GM04503 (cell line): ENCODE measurements at regions not wholly inside any gene's neighbourhood (a gene's known extent, or its start where the extent isn't known, plus 50 kb on each side); places are given as distances from the start of the nearest gene placed in this dataset.
"Not testable (repeated sequence)": the region's sequence is repeated elsewhere in the genome, so short reads cannot be mapped to it uniquely, and the experiment has no call there.

Source experiments
- DNase-seq: peaks from one replicate; pipeline ENCODE4 v3.0.0-alpha.2; 2012; ENCODE audit warnings: low read depth

- DNase-seq, result no peak
These were observed 753.2 kb upstream of the RIOK2 start for GRCh38 chr5:97936231-97936630.

GRCh38 chr5:97937846-97938245, 754.8 kb upstream of the RIOK2 start:
- no peak for DNase-seq

GRCh38 chr5:97943036-97943435, 760.0 kb upstream of the RIOK2 start:
- no peak for DNase-seq

DNA sequence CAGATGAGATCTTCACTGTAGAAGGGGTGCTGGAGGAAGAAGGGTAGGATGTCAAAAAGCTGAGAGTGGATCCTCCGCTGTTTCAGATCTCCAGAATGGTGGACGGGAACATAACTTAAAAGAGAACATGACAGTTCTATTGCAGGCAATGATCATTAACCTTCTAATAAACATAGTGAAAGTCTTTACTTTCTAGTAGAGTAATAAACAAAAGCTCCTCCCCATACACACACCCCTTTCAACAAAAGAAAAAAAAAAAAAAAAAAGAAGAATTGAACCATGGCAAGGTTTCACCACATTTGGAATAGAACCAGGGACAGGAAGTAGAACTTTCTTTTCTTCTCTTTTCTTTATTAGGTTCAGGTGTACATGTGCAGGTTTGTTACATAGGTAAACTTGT, 768.1 kb upstream of the RIOK2 start:
- no peak for DNase-seq

- no peak for DNase-seq
These were observed 772.4 kb upstream of the RIOK2 start for GRCh38 chr5:97955450-97955849.

DNA sequence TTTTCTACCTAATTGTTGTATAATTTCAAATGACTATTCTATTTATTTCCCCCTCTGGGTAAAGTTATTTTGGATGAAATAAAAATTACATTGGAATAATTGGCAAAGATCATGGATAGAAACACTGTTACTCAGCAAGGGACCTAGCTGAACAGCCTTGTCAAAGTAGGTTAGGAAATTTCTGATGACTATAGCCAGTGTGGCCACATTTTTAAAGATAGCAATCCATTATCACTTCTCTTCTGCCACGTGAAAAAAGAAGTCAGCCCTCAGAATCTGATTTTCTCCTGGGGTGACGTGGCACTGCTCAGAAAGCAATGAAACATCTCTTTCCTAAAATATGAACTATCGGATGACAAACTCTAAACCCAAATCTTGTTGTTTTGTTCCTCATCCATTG, 784.2 kb upstream of the RIOK2 start:
- no peak for DNase-seq

GRCh38 chr5:97968346-97968745, 785.3 kb upstream of the RIOK2 start:
- no peak for DNase-seq

DNA sequence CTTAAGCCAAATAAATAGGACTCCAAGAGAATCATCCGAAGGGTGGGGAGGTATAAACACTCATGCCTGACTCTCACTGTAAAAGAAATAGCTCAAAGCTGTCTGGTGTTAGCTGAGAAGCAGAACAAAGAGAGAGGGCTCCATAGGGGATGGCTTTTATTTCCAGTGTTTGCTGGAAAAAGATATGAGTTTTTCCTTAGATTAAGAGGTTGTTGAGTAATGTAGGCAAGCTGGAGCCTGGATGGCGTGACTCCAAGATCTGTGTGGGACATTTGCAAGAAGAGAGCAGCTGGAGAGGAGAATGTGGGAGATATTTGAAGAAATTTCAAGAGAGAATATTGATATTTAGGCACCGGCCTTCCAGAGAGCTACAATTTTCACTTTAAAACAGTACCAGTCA, 793.7 kb upstream of the RGMB start:
- DNase-seq, result no peak

GRCh38 chr5:97980291-97980690, 793.2 kb upstream of the RGMB start:
- DNase-seq, result no peak

DNA sequence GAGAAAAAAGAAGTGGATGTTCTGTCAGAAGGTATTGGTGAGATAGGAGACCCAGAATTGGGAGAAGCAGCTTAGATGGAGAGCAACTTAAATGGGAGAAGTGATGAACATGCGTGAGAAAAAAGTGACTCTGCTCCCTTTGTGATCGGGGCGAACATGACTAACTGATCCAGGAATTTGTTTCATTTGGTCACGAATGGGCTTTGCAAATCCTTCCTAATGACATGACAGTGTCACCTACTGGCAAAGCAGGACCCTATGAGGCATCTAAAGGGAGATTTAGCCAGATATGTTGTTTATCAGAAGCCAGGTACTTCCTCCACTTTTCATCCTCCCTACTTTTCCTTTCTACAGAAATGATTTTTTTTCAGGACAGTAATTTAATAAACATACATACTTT, 787.4 kb upstream of the RGMB start:
- peak; percentile 32 for DNase-seq

GRCh38 chr5:97991236-97991635, 782.2 kb upstream of the RGMB start:
- no peak for DNase-seq

DNA sequence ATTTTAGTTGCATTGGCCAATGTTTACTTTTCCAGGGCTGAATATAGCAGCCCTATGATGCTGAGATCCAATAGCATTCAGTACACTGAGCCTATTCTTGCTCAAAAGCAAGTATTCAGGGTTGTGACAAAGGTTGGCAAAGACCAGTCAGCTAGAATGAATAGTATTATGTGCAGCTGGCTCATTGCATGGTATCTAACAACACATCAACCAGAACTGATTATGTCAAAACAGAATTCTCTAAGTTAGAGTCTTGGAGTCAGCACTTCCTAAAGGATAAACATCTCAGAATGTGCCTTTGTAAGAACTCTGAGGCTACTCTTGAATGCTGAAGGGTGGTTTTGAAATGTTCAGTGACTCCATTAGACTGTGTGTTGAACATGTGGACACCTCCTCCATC, 774.5 kb upstream of the RGMB start:
- no peak for DNase-seq

- DNase-seq, result no peak
These were observed 769.0 kb upstream of the RGMB start for GRCh38 chr5:98004463-98004862.

DNA sequence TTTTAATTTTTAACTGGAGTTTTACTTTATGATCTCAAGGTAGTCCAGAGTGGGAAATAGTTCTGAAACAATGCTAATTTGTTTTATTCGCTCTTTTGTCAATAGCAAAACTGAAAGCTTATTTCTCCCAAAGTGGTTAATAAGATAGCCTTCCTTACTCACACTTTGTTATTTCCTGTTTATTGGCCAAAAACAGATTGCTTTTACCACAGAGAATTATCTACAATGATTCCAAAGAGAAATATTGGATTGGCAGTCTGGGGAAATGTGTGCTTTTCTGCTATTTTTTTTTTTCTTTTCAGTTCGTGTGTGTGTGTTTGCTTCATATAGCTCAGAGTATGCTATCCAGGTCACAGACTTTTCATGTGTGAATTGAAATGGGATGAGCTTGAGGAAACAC, 756.7 kb upstream of the RGMB start:
- DNase-seq, result no peak

DNA sequence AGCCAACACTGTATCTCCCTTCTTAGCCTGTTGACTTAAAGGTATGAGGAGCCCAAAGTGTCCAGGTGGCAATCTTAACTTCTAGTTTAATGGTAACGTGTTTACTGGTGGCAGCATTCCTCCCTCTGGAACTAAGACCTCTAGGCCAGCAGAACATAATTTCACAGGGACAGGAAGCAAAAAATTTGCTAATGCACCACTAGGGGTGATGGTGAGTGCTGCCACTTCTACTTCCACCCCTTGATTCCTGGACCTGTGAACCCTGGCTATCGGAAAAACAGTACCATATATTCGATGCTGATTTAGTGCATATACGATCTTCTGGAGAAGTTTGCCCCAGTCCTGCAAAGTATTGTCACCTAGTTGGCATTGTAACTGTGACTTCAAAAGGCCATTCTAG, 743.2 kb upstream of the RGMB start:
- DNase-seq, result not testable (repeated sequence)

- not testable (repeated sequence) for DNase-seq
These were observed 742.4 kb upstream of the RGMB start for GRCh38 chr5:98031036-98031435.

- no peak for DNase-seq
These were observed 742.0 kb upstream of the RGMB start for GRCh38 chr5:98031496-98031895.

GRCh38 chr5:98031926-98032325, 741.5 kb upstream of the RGMB start:
- DNase-seq, result peak; percentile 30

GRCh38 chr5:98041661-98042060, 731.8 kb upstream of the RGMB start:
- DNase-seq, result no peak

DNA sequence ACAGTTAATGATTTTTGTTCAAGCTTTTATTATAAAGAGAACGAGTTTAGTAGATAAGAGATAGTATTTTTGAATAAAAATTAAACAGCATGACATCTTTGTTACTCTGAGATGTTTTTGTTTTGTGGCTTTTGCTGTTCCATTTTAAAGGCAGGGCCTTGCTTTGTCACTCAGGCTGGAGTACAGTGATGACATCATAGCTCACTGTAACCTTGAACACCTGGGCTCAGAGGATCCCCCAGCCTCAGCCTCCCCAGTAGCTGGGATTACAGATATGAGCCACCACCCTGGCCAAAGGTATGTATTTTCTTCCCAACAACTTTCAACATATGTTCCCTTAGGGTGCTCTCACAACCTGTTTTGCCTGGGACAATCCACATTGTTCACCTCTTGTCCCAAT, 730.9 kb upstream of the RGMB start:
- no peak for DNase-seq

DNA sequence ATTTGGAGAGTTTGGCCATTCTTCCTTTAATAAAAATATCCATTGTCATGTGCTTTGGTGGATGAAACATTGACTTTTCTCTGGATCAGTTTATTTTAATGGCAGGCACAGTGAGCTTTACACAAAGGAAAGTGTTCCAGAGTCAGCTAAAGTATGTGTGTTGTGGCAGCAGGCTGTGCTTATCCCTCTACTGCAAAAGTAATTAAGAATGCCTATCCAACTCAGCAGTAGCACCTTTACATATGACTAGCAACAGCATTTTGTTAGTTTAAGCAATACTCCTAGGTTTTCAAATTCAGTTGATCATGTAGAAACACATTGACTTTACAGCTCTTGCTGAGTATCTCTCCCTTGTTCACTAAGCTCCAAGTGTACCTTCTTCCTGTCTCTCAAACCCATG, 730.5 kb upstream of the RGMB start:
- no peak for DNase-seq

GRCh38 chr5:98050583-98050982, 722.9 kb upstream of the RGMB start:
- DNase-seq, result no peak

- no peak for DNase-seq
These were observed 720.3 kb upstream of the RGMB start for GRCh38 chr5:98053170-98053569.

- no peak for DNase-seq
These were observed 713.3 kb upstream of the RGMB start for GRCh38 chr5:98060148-98060547.

DNA sequence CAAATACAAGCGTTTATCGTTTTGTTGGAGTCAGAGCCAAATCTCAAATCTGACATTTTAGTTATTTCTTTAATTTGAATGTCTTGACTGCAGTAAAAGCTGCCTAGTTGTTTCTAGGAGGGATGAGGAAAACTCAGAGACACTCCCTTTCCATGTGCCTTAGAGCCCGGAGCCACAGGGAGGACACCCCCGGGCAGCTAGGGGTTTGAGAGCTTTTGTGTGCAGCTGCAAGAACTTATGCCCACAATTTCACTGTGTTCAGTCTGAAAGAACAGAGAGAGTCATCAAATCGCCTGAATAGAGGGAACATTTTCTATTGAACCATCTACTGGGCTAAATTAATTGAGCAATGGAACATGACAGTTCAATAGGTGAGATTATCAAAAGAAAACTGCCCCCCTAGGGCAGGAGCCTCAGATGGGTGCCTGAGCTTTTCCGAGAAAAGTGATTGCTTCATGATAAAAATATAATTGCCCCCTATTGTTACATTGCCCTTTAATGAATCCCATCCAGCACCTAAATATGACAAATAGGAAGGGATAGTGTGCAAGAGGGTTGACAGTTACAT, 709.3 kb upstream of the RGMB start:
- DNase-seq, result no peak
